ENCODE measurements at regions not wholly inside any gene's neighbourhood (a gene's known extent, or its start where the extent isn't known, plus 50 kb on each side); places are given as distances from the start of the nearest gene placed in this dataset.

DNA sequence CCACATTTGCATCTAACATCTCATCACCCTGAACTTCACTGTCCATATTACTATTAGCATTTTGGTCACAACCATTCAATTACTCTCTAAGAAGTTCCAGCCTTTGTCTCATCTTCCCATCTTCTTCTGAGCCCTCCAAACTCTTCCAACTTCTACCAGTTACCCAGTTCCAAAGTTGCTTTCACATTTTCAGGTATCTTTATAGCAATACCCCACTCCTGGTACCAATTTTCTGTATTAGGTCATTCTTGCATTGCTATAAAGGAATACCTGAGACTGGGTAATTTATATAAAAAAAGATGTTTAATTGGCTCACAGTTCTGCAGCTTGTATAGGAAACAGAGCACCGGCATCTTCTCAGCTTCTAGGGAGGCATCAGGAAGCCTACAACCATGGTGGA lies 64.7 kb upstream of the ARHGAP42 start:
- Histone ChIP-seq H3K27ac (no peak overlapping the region), H3K4me3 (no peak overlapping the region), H3K27me3 (replicated peaks; ENCODE audit: insufficient read depth) (no peaks in the 10 kb centered on the region), H3K36me3 (no peaks in the 10 kb centered on the region), H3K4me1 (replicated peaks) (no peaks in the 10 kb centered on the region), H3K9me3 (no peaks in the 10 kb centered on the region)
- intact Hi-C loops (cut with DNase I) = no loop called here
- no peak for DNase-seq (ENCODE audit: low spot score)
- TF ChIP-seq, protein P1, sequence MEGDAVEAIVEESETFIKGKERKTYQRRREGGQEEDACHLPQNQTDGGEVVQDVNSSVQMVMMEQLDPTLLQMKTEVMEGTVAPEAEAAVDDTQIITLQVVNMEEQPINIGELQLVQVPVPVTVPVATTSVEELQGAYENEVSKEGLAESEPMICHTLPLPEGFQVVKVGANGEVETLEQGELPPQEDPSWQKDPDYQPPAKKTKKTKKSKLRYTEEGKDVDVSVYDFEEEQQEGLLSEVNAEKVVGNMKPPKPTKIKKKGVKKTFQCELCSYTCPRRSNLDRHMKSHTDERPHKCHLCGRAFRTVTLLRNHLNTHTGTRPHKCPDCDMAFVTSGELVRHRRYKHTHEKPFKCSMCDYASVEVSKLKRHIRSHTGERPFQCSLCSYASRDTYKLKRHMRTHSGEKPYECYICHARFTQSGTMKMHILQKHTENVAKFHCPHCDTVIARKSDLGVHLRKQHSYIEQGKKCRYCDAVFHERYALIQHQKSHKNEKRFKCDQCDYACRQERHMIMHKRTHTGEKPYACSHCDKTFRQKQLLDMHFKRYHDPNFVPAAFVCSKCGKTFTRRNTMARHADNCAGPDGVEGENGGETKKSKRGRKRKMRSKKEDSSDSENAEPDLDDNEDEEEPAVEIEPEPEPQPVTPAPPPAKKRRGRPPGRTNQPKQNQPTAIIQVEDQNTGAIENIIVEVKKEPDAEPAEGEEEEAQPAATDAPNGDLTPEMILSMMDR (IDR thresholded peaks at IDR 0.05) = no peak
- WGBS = 100% methylated on average over 1 of the region's 1 CpG

DNA sequence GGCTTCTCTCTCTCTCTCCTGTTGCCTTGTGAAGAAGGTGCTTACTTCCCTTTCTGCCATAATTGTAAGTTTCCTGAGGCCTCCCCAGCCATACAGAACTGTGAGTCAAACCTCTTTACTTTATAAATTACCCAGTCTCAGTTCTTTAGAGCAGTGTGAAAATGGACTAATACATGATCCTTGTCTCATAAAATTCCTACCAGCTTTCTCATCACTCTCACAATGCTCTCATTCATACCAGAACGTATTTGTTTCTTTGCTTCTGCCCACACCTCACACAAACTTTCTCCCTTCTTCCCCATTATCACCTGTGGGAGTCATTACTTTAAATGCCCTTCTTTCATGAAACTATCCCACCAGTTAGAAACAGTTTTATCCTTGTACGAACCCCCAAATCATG lies 62.7 kb upstream of the ARHGAP42 start:
- intact Hi-C loops (cut with DNase I) = no loop called here
- no peaks in the 10 kb centered on the region for H3K9me3 ChIP-seq
- WGBS = 81% methylated on average over 2 of the region's 2 CpGs

DNA sequence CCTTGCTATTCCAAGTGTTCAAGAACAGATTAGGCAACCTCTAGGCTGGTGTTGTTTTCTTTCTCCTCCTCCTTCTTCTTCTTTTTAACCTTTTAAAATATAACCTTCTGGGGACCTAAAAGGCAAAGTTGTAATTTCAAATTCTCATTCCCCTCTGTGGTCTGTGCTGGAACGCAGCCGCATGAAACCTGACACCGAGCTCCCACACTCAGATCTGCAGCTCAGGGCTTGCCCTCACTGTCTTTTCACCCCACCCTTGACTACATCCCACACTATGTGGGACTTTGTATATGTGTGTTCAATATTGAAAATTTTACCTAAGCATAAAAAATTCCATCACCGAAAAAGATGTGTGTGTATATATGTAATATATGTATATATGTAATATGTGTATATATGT lies 62.0 kb upstream of the ARHGAP42 start:
- Histone ChIP-seq H3K4me3 (no peak overlapping the region), H3K27me3 (replicated peaks; ENCODE audit: insufficient read depth) (no peaks in the 10 kb centered on the region), H3K36me3 (no peaks in the 10 kb centered on the region), H3K4me1 (replicated peaks) (no peaks in the 10 kb centered on the region), H3K27ac (no peak overlapping the region), H3K9me3 (no peaks in the 10 kb centered on the region)
- TF ChIP-seq POLR2AphosphoS5 (IDR thresholded peaks at IDR 0.05) = no peak
- TF ChIP-seq, protein P1 (IDR thresholded peaks at IDR 0.05) = no peak
- TF ChIP-seq POLR2A (IDR thresholded peaks at IDR 0.05) = no peak
- intact Hi-C loops (cut with DNase I) = no loop called here
- 51% methylated on average over 4 of the region's 4 CpGs for WGBS
- no peak for DNase-seq (ENCODE audit: low spot score)

More for the DNA sequence above, 62.7 kb upstream of the ARHGAP42 start:
- no peak overlapping the region for H3K4me3 ChIP-seq
- no peaks in the 10 kb centered on the region for H3K27me3 ChIP-seq (replicated peaks; ENCODE audit: insufficient read depth)
- no peak overlapping the region for H3K27ac ChIP-seq
- H3K36me3 ChIP-seq = no peaks in the 10 kb centered on the region
- no peak for DNase-seq (ENCODE audit: low spot score)
- no peak for TF ChIP-seq POLR2A (IDR thresholded peaks at IDR 0.05)
- no peaks in the 10 kb centered on the region for H3K4me1 ChIP-seq (replicated peaks)

DNA sequence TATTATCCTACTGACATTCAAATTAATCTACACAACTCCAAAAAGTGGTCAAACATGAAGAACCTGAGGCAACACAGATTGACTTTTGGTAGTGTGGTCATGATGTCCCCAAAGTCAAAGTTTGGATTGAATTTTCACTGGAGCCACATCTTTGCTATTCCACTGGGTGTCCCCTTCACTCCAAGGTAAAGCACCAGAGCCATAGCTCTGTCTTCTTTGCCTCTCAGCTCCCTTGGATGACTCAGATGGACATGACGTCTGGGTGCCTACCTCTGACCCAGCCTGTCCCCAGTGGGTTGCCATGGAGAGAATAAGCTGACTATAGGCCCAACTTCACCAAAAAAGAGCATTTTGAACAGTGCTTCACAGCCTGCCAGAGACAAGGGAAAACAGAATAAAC lies 57.4 kb upstream of the ARHGAP42 start:
- Histone ChIP-seq H3K36me3 (no peaks in the 10 kb centered on the region), H3K27me3 (replicated peaks; ENCODE audit: insufficient read depth) (no peaks in the 10 kb centered on the region), H3K4me1 (replicated peaks) (no peaks in the 10 kb centered on the region), H3K9me3 (no peaks in the 10 kb centered on the region), H3K4me3 (no peak overlapping the region), H3K27ac (no peak overlapping the region)
- 83% methylated on average over 1 of the region's 1 CpG for WGBS
- intact Hi-C loops (cut with DNase I) = no loop called here
- no peak for DNase-seq (ENCODE audit: low spot score)
- TF ChIP-seq POLR2A (IDR thresholded peaks at IDR 0.05) (no peak), POLR2AphosphoS5 (IDR thresholded peaks at IDR 0.05) (no peak)
- TF ChIP-seq, protein P1 (IDR thresholded peaks at IDR 0.05) = no peak

DNA sequence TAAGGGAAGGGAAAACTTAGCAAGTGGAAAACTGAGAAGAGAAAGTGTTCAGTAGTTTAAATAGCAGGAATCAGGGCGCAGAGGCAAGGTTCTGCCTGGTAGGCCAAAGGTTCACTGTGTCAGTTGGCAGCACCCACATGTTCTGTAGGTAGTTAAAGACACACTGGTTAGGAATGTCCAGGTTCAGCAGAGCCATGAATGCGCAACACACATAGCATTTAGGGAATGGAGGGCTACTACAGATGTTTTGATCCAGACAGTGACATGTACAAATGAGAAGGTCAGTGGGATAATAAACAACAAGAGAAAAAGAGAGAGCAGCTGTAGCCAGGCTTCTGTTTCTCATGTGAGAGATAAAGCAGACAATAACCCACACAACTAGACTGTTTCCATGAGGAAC lies 56.2 kb upstream of the ARHGAP42 start:
- Histone ChIP-seq H3K4me1 (replicated peaks) (no peaks in the 10 kb centered on the region), H3K4me3 (no peak overlapping the region), H3K36me3 (no peaks in the 10 kb centered on the region), H3K27ac (no peak overlapping the region), H3K9me3 (no peaks in the 10 kb centered on the region), H3K27me3 (replicated peaks; ENCODE audit: insufficient read depth) (no peaks in the 10 kb centered on the region)
- no peak for DNase-seq (ENCODE audit: low spot score)
- 83% methylated on average over 2 of the region's 2 CpGs for WGBS
- intact Hi-C loops (cut with DNase I) = no loop called here
- TF ChIP-seq POLR2A (IDR thresholded peaks at IDR 0.05) = no peak
- TF ChIP-seq, protein P1 (IDR thresholded peaks at IDR 0.05) = no peak
- TF ChIP-seq POLR2AphosphoS5 (IDR thresholded peaks at IDR 0.05) = no peak

Measured in prostate gland (tissue), 2 donors.